GM12878 (cell line): ENCODE measurements at regions not wholly inside any gene's neighbourhood (a gene's known extent, or its start where the extent isn't known, plus 50 kb on each side); places are given as distances from the start of the nearest gene placed in this dataset.

ENCODE experiments used
- CBFB ChIP-seq: IDR thresholded peaks from 2 replicates; pipeline ENCODE4 v1.6.1; 2016; ENCODE audit warnings: antibody characterized with exemption, low read depth
- DPF2 ChIP-seq: fragments of 450-650 bp; IDR thresholded peaks from 2 replicates; pipeline ENCODE4 v1.6.1; 2017; ENCODE audit warnings: mild to moderate bottlenecking
- MYB ChIP-seq: fragments of 150-350 bp; IDR thresholded peaks from 2 replicates; pipeline ENCODE4 v1.6.1; 2014; ENCODE audit warnings: mild to moderate bottlenecking, low read depth, low read length, borderline replicate concordance
- NR2C2 ChIP-seq: IDR thresholded peaks from 2 replicates; pipeline ENCODE4 v1.6.1; 2011; ENCODE audit warnings: borderline replicate concordance, low read depth; ENCODE audit not compliant: control insufficient read depth, insufficient read length
- PAX5 ChIP-seq: IDR thresholded peaks from 2 replicates; pipeline ENCODE4 v1.6.1; 2011; ENCODE audit warnings: low read depth, low read length, borderline replicate concordance
- PML ChIP-seq: IDR thresholded peaks from 2 replicates; pipeline ENCODE4 v1.6.1; 2012; ENCODE audit warnings: low read length, inconsistent platforms
- REST ChIP-seq: IDR thresholded peaks from 2 replicates; pipeline ENCODE4 v1.6.1; 2012; ENCODE audit warnings: mild to moderate bottlenecking, low read depth, low read length
- YBX1 ChIP-seq: fragments of 450-650 bp; IDR thresholded peaks from 2 replicates; pipeline ENCODE4 v1.6.1; 2016; ENCODE audit warnings: antibody characterized with exemption
- ZBTB4 ChIP-seq: fragments of 450-650 bp; formaldehyde crosslinking; IDR thresholded peaks from 2 replicates; pipeline ENCODE4 v1.4.0; 2022; ENCODE audit warnings: mild to moderate bottlenecking, moderate library complexity

DNA sequence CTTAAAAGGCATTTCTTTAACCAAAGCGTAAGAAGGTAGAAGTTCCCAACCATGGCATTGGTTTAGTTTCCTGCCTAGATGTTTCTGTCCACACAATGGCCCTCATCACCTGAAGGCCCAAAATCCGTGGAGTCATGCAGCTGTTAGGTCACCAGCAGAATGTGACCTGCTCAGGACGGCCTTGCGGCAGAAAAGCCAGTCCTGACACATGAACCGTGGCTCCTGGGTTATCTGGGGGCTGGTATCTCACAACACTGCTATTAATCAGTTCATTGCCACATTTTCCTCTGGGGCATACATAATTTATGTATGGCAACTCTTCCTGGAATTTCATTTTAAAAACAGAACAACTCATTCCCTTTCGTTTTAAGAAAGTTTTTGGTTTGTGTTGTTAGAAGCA lies 278.4 kb downstream of the ATPSCKMT start (continued):
- TF ChIP-seq REST (no peak), MYB (no peak), DPF2 (no peak), YBX1 (no peak), NR2C2 (no peak), ZBTB4 (CRISPR knock-in tag) (no peak), PAX5 (no peak), CBFB (no peak), PML (no peak)
